DOHH2 (cell line): ENCODE measurements at regions not wholly inside any gene's neighbourhood (a gene's known extent, or its start where the extent isn't known, plus 50 kb on each side); places are given as distances from the start of the nearest gene placed in this dataset.

Experiments
- EZH2phosphoT487 ChIP-seq: fragments of 200-600 bp; sonication (generic); IDR thresholded peaks from 2 replicates; pipeline ENCODE4 v1.6.1; 2017; ENCODE audit warnings: borderline replicate concordance, mild to moderate bottlenecking, antibody characterized with exemption, low read length, moderate library complexity, mixed read lengths
- TF ChIP-seq, protein P1 (sequence below): fragments of 200-600 bp; sonication (generic); IDR thresholded peaks from one replicate; pipeline ENCODE4 v1.5.1; 2014; ENCODE audit warnings: antibody characterized with exemption, mild to moderate bottlenecking, low read depth, low read length; ENCODE audit not compliant: poor library complexity, severe bottlenecking

DNA sequence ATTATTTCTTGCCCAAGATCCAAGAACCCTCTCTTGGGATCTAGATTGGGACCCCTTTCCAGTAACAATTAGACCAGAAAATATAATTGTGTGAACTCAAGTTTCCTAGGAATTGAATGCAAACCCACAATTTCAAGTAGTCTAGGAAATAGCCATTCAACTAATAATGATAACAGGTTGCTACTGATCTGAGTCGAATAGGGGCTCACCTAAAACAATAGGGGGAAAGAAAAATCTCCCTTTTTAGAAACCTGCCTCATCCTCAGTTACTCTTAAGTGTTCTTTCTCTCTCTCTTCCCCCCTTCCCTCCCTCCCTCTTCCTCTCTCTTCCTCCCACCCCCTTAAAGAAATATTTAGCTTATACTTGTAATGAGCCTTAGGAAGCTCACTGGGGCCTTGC is 555.3 kb downstream of the IGSF11 start:
- TF ChIP-seq, protein P1, sequence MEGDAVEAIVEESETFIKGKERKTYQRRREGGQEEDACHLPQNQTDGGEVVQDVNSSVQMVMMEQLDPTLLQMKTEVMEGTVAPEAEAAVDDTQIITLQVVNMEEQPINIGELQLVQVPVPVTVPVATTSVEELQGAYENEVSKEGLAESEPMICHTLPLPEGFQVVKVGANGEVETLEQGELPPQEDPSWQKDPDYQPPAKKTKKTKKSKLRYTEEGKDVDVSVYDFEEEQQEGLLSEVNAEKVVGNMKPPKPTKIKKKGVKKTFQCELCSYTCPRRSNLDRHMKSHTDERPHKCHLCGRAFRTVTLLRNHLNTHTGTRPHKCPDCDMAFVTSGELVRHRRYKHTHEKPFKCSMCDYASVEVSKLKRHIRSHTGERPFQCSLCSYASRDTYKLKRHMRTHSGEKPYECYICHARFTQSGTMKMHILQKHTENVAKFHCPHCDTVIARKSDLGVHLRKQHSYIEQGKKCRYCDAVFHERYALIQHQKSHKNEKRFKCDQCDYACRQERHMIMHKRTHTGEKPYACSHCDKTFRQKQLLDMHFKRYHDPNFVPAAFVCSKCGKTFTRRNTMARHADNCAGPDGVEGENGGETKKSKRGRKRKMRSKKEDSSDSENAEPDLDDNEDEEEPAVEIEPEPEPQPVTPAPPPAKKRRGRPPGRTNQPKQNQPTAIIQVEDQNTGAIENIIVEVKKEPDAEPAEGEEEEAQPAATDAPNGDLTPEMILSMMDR, result no peak
- TF ChIP-seq EZH2phosphoT487, result no peak
